AG09309 (cell line): ENCODE measurements at regions not wholly inside any gene's neighbourhood (a gene's known extent, or its start where the extent isn't known, plus 50 kb on each side); places are given as distances from the start of the nearest gene placed in this dataset.
"Not testable (repeated sequence)": the region's sequence is repeated elsewhere in the genome, so short reads cannot be mapped to it uniquely, and the experiment has no call there.

ENCODE experiments used
- DNase-seq: peaks from one replicate; pipeline ENCODE4 v3.0.0-alpha.2; 2010; ENCODE audit warnings: low read depth
- H3K4me3 ChIP-seq: 2 replicates; pipeline ENCODE4 v1.5.1; 2011; ENCODE audit warnings: mild to moderate bottlenecking, low read depth, low read length, moderate library complexity; ENCODE audit not compliant: control insufficient read depth
- TF ChIP-seq, protein P1 (sequence below): IDR thresholded peaks from 2 replicates; pipeline ENCODE4 v1.5.1; 2011; ENCODE audit warnings: mild to moderate bottlenecking, low read depth, low read length, inconsistent platforms; ENCODE audit not compliant: insufficient read depth, control insufficient read depth; ENCODE audit errors: missing control alignments

- TF ChIP-seq, protein P1, sequence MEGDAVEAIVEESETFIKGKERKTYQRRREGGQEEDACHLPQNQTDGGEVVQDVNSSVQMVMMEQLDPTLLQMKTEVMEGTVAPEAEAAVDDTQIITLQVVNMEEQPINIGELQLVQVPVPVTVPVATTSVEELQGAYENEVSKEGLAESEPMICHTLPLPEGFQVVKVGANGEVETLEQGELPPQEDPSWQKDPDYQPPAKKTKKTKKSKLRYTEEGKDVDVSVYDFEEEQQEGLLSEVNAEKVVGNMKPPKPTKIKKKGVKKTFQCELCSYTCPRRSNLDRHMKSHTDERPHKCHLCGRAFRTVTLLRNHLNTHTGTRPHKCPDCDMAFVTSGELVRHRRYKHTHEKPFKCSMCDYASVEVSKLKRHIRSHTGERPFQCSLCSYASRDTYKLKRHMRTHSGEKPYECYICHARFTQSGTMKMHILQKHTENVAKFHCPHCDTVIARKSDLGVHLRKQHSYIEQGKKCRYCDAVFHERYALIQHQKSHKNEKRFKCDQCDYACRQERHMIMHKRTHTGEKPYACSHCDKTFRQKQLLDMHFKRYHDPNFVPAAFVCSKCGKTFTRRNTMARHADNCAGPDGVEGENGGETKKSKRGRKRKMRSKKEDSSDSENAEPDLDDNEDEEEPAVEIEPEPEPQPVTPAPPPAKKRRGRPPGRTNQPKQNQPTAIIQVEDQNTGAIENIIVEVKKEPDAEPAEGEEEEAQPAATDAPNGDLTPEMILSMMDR, result peak; percentile 5
- DNase-seq, result no peak
- no peak overlapping the region for H3K4me3 ChIP-seq
Observed at GRCh38 chr12:116672842-116673516, 64.9 kb downstream of the SPRING1 start.

DNA sequence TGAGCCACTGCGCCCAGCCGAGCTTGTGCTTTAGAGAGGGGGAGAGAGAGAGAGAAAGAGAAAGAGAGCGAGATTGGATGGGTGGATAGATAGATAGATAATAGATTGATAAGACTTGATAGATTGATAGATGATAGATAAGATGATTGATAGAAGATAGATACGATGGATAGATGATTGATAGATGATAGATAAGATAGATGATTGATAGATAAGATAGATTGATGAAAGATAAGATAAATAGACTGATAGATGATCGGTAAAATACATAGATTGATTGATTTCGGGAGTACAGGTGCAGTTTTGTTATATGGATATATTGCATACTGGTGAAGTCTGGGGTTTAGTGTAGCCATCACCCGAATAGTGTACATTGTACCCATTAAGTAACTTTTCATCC, 65.9 kb downstream of the SPRING1 start:
- TF ChIP-seq, protein P1, result no peak
- DNase-seq, result no peak
- no peak overlapping the region for H3K4me3 ChIP-seq

GRCh38 chr12:116670859-116671258, 67.0 kb downstream of the SPRING1 start:
- DNase-seq, result no peak
- no peak overlapping the region for H3K4me3 ChIP-seq
- TF ChIP-seq, protein P1, result no peak

DNA sequence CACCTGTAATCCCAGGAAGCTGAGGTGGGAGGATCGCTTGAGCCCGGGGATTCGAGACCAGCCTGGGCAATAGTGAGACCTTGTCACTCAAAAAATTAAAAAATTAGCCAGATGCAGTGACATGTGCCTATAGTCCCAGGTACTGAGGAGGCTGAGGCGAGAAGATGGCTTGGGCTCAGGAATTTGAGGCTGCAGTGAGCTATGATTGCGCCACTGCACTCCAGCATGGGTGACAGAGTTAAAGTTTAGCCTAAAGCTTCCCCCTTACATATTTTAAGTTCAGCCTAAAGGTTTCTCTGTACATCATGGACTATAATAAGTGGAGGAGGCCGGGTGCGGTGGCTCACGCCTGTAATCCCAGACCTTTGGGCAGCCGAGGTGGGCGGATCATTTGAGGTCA, 70.1 kb downstream of the SPRING1 start:
- H3K4me3 ChIP-seq, result no peak overlapping the region
- TF ChIP-seq, protein P1, result no peak
- no peak for DNase-seq

DNA sequence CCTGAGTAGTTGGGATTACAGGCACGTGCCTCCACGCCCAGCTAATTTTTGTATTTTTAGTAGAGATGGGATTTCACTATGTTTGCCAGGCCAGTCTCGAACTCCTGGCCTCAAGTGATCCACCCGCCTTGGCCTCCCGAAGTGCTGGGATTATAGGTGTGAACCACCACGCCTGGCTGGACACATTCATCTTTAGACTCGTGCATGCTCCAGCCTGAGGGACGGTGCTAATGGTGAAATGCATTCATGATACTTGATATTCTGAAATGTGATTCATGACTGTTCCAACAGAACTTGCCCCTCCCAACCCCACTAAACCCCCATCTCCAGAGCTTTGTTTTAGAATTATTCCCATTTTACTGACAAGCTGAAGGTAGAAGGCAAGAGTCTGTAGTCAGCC, 71.0 kb downstream of the SPRING1 start:
- H3K4me3 ChIP-seq, DNase-seq: not testable (repeated sequence)

DNA sequence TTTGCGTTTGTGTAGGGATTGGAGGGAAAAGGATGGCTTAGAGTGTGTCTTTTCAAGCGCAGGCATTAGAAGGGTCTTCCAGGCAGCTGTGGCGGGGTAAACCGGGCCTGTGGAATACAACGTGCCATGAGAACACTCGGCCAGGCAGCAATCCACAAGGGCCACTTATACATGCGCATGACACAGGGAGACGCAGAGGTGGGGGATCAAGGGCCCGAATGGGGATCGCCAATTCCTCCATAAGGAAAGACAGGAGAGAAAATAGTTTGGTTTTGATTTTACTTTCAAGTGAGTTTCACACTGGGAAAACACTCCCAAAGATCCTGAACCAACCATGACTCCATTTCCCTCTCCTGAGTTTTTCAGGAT, 71.6 kb downstream of the SPRING1 start:
- TF ChIP-seq, protein P1, result no peak
- H3K4me3 ChIP-seq, result no peak overlapping the region
- DNase-seq, result no peak

DNA sequence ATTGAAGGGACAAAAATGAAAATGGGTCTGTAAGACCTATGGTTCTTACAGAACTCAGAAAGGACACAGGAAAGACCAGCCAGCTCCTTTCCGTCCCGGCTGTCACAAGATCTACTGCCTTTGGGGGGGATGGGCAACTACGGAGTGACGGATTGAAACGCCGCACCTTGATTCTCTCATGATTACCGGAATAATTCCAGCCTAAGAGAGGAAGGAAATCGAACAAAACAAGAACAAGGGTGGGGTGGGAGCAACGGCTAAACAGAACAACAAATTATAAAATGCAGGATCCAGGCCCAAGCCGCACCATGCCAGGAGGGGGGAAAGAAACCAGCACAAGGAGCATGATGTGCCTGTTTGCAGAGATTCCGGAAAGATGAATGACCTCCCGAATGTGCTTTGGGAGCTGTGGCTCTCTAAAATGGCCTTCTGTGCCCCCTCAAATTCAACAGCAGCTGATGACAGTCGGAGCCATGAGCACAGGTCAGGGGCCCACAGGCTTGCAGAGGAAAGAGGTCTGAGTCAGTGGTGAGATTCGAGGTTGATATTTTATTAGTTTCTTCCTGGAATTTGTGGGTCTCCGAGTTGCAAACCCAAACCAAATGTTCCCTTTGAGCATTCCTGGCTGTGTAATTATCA, 72.1 kb downstream of the SPRING1 start:
- peak; percentile 25 for DNase-seq
- TF ChIP-seq, protein P1, result no peak
- no peak overlapping the region for H3K4me3 ChIP-seq
